ENCODE measurements at regions not wholly inside any gene's neighbourhood (a gene's known extent, or its start where the extent isn't known, plus 50 kb on each side); places are given as distances from the start of the nearest gene placed in this dataset.
A peak's percentile ranks its signal among the peaks of the same experiment; 100 is the strongest.

DNA sequence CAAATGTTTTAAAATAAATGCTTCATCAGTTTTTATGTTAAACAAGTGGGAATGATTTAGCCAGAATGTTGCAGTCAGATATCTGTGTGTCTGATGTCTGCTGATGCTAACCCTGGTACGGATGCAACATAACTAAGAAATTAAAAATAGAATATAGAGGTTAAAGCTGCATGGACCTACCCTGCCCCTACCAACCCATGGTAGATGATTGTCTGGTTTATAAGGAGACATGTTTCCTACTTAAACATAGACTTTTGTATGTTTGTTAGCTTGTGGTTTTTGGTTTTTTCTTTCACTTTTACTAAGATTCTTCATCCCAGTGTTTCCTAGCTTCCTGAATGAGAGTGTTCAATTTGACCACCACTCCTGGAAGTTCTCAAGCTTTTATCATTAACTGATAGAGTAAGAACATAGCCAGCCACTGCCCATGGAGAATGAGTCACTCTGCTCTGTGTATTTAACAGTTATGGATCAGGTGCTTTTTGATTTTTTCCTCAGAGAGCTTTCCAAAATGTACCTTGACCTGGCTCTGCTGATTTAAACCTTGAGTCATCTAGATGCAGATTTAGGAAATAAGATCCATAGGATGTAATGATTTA lies 70.7 kb upstream of the VEPH1 start:
- ATAC-seq (no peak), DNase-seq (no peak)
- intact Hi-C loops (cut with DNase I) = loop anchor here in 1 of 2 donors (5.0 kb wide), 1 partner anchor 42 kb away; no protein-coding TSS in a partner anchor

DNA sequence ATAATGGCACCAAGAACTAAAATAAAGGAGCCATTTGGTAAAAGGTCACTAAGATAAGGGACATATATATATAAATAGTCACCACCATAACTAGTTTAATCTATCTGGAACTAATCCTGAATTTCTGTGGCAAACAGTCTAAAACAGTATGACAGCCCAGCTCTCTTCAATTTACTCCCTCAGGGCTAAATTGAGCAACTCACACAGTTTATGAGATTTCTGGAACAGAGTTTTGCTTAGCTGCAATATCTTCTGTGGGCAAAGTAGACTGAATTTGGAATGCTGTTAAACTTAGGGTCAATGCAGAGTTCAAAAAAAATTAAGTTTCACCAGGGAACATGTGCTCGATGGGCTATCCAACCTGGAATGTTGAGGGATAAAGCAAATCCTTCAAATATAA lies 70.1 kb upstream of the VEPH1 start:
- ATAC-seq (peak in 1 of 2 donors; percentile 87), DNase-seq (no peak)
- intact Hi-C loops (cut with DNase I) = loop anchor here in 1 of 2 donors (5.0 kb wide), 1 partner anchor 41 kb away; no protein-coding TSS in a partner anchor

DNA sequence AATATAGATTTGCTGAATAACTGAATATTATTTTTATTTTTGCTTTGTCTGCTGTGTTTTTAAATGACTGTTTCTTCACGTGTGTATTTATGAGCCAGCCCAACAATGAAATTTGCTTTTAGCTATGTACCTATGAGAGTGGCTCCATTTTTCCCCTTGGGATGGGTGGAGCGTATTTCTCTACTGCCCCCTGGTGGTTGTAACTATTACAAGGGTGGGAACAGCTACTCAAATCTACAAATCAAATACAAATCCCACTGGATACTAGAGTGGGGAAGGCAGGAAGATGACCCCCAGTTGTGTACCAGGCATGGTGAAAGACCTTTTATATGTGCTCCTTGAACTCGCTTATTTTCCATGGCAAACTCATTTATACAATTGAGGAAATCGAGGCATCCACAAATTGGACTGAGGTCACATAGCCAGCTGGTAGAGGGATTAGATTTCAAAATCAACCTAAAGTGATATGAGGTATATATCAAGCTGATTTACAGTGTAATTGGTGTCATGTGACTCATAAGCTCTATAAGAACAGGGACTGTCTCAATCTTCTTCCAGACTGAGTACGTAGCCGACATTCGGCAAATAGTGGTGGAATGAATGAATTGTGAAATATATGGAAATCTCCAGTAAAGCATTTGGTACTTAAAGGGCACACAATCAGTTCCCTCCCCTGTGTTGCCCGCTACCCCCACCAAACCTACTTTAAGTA lies 69.5 kb upstream of the VEPH1 start:
- ATAC-seq = peak; percentile 11 to 45
- intact Hi-C loops (cut with DNase I) = loop anchor here in 1 of 2 donors (5.0 kb wide), 1 partner anchor 40 kb away; no protein-coding TSS in a partner anchor

DNA sequence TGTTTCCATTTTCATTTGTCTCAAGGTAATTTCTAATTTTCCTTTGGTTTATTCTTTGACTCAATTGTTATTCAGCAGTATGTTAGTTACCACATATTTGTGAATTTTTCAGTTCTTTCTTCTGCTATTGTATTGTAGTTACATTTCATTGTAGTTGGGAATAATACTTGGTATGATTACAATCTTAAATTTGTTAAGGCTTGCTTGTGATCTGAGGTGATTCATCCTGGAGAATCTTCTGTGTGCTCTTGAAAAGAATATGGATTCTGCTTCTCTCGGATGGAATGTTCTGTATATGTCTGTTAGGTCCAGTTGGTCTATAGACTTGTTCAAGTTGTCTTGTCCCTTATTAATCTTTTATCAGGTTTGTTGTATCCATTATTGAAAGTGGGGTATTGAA lies 63.4 kb upstream of the VEPH1 start:
- ATAC-seq = no peak
- intact Hi-C loops (cut with DNase I) = no loop called here

More for the DNA sequence above, 69.5 kb upstream of the VEPH1 start:
- DNase-seq = no peak

DNA sequence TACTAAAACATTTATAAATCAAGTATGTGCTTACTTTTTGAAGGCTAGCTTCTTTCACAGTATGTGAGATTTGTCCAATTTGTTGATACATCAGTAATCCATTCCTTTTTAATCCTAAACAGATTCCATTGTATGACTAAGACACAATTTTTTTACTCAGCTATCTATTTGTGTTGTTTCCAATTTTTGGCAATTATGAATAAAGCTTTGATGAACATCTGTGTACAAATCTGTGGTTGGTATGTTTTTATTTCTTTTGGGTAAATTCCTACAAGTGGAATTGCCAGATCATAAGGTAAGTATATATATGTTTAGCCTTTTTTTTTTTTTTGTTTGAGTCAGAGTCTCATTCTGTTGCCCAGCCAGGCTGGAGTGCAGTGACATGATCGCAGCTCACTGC lies 56.2 kb upstream of the VEPH1 start:
- intact Hi-C loops (cut with DNase I) = no loop called here
- ATAC-seq (no peak), DNase-seq (no peak)

More for the DNA sequence above, 63.4 kb upstream of the VEPH1 start:
- DNase-seq = no peak
